ENCODE measurements at regions not wholly inside any gene's neighbourhood (a gene's known extent, or its start where the extent isn't known, plus 50 kb on each side); places are given as distances from the start of the nearest gene placed in this dataset.

- Mint-ChIP-seq H3K9me3 (peaks cover 9% of the 10 kb centered on the region), H3K4me3 (no peak overlapping the region), H3K36me3 (ENCODE audit: low read depth) (no peaks in the 10 kb centered on the region), H3K27ac (no peak overlapping the region), H3K27me3 (ENCODE audit: insufficient read depth) (no peaks in the 10 kb centered on the region), H3K4me1 (peaks cover 23% of the 10 kb centered on the region)
- 89 to 90% methylated on average over 1 to 3 of the region's 3 CpGs for WGBS, 2 experiments (ENCODE audit: insufficient coverage in 1 of 2, insufficient read length in 1 of 2)
- Histone ChIP-seq H3K27ac (ENCODE audit: low read depth, low read length) (no peak overlapping the region), H3K4me3 (ENCODE audit: low read length) (no peak overlapping the region), H3K36me3 (ENCODE audit: control insufficient read depth, insufficient read depth, low read length) (no peaks in the 10 kb centered on the region), H3K9ac (ENCODE audit: extremely low read depth, low read length, poor library complexity, severe bottlenecking) (no peak overlapping the region), H3K27me3 (ENCODE audit: control insufficient read depth, insufficient read depth, low read length, poor library complexity, severe bottlenecking) (no peaks in the 10 kb centered on the region), H3K4me1 (ENCODE audit: control insufficient read depth, insufficient read depth, low read length) (no peaks in the 10 kb centered on the region), H3K9me3 (ENCODE audit: control insufficient read depth, low read length) (no peaks in the 10 kb centered on the region)
- DNase-seq: no peak
- TF ChIP-seq CTCF (conservative IDR thresholded peaks at IDR 0.05): no peak
Observed at GRCh38 chr1:63041660-63042059, 257.7 kb downstream of the ATG4C start.

- no peak for DNase-seq
- no peaks in the 10 kb centered on the region for H3K4me1 ChIP-seq (ENCODE audit: control insufficient read depth, insufficient read depth, low read length)
- Mint-ChIP-seq H3K27ac (no peak overlapping the region), H3K36me3 (ENCODE audit: low read depth) (no peaks in the 10 kb centered on the region), H3K4me1 (peaks cover 23% of the 10 kb centered on the region), H3K27me3 (ENCODE audit: insufficient read depth) (no peaks in the 10 kb centered on the region), H3K4me3 (no peak overlapping the region), H3K9me3 (peaks cover 9% of the 10 kb centered on the region)
- no peak overlapping the region for H3K9ac ChIP-seq (ENCODE audit: extremely low read depth, low read length, poor library complexity, severe bottlenecking)
- H3K9me3 ChIP-seq (ENCODE audit: control insufficient read depth, low read length): no peaks in the 10 kb centered on the region
- H3K27ac ChIP-seq (ENCODE audit: low read depth, low read length): no peak overlapping the region
- 33 to 61% methylated on average over 1 to 4 of the region's 4 CpGs for WGBS, 2 experiments (ENCODE audit: insufficient coverage in 1 of 2, insufficient read length in 1 of 2)
- no peak overlapping the region for H3K4me3 ChIP-seq (ENCODE audit: low read length)
- no peak for TF ChIP-seq CTCF (conservative IDR thresholded peaks at IDR 0.05)
- no peaks in the 10 kb centered on the region for H3K27me3 ChIP-seq (ENCODE audit: control insufficient read depth, insufficient read depth, low read length, poor library complexity, severe bottlenecking)
- H3K36me3 ChIP-seq (ENCODE audit: control insufficient read depth, insufficient read depth, low read length): no peaks in the 10 kb centered on the region
Observed at GRCh38 chr1:63042278-63042677, 258.3 kb downstream of the ATG4C start.

GRCh38 chr1:63046539-63046938 lies 262.6 kb downstream of the ATG4C start:
- H3K4me3 Mint-ChIP-seq: no peak overlapping the region
- H3K27ac ChIP-seq (ENCODE audit: low read depth, low read length): no peak overlapping the region

More at GRCh38 chr1:63046539-63046938, 262.6 kb downstream of the ATG4C start:
- Histone ChIP-seq H3K27me3 (ENCODE audit: control insufficient read depth, insufficient read depth, low read length, poor library complexity, severe bottlenecking) (no peaks in the 10 kb centered on the region), H3K9ac (ENCODE audit: extremely low read depth, low read length, poor library complexity, severe bottlenecking) (no peak overlapping the region), H3K9me3 (ENCODE audit: control insufficient read depth, low read length) (no peaks in the 10 kb centered on the region), H3K4me3 (ENCODE audit: low read length) (no peak overlapping the region), H3K36me3 (ENCODE audit: control insufficient read depth, insufficient read depth, low read length) (no peaks in the 10 kb centered on the region), H3K4me1 (ENCODE audit: control insufficient read depth, insufficient read depth, low read length) (no peaks in the 10 kb centered on the region)
- no peak for DNase-seq
- Mint-ChIP-seq H3K36me3 (ENCODE audit: low read depth) (no peaks in the 10 kb centered on the region), H3K9me3 (no peaks in the 10 kb centered on the region), H3K27me3 (ENCODE audit: insufficient read depth) (no peaks in the 10 kb centered on the region), H3K27ac (no peak overlapping the region), H3K4me1 (peaks cover 23% of the 10 kb centered on the region)
- 78 to 96% methylated on average over 1 to 2 of the region's 2 CpGs for whole genome bisulfite sequencing, 2 experiments (ENCODE audit: insufficient coverage in 1 of 2, insufficient read length in 1 of 2)
- no peak for TF ChIP-seq CTCF (conservative IDR thresholded peaks at IDR 0.05)
